ENCODE measurements at regions not wholly inside any gene's neighbourhood (a gene's known extent, or its start where the extent isn't known, plus 50 kb on each side); places are given as distances from the start of the nearest gene placed in this dataset.

DNA sequence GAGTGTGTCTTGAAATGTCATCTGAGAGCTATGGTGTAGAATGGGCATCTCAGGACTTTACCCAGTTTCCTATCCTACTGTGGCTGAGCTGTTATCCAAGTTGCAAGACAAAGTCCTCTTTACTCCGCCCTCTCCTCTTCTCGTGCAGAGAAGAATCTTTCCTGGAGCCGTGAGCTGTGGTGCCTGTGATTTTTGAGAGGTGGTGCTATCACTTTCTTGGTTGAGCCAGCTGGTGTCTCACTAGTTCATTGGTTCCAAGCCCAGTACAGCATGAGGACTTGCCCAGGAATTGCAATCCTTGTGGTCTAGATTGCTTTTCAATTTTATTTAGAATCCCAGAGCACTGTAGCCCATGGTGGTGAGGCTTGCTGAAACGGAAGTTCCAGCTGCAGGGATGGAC, 2300.3 kb downstream of the MAT2B start:
- POLR2A ChIA-PET = no interaction called here
- Histone ChIP-seq H3K9me3 (replicated peaks; ENCODE audit: control insufficient read depth, insufficient read depth, low read length) (peaks cover 5% of the 10 kb centered on the region), H3K4me2 (ENCODE audit: insufficient read depth, low read length) (no peak overlapping the region), H3K27me3 (ENCODE audit: control insufficient read depth in 2 of 2, insufficient read depth in 2 of 2, low read length in 2 of 2) (no peaks in the 10 kb centered on the region), H3K9ac (replicated peaks; ENCODE audit: extremely low read depth, insufficient read depth, low read length) (no peak overlapping the region), H3K79me2 (ENCODE audit: control insufficient read depth, insufficient read depth, low read length) (no peaks in the 10 kb centered on the region), H3K9me1 (replicated peaks; ENCODE audit: control insufficient read depth, extremely low read depth, insufficient read depth, low read length) (no peaks in the 10 kb centered on the region), H4K20me1 (replicated peaks; ENCODE audit: control insufficient read depth, extremely low read depth, insufficient read depth, low read length) (no peaks in the 10 kb centered on the region), H3K27ac (ENCODE audit: insufficient read depth, low read depth, low read length) (no peak overlapping the region), H3K4me1 (ENCODE audit: control insufficient read depth, extremely low read depth, insufficient read depth, low read length) (no peaks in the 10 kb centered on the region), H3K4me3 (replicated peaks in 1 of 3; ENCODE audit: insufficient read depth in 1 of 3, low read depth in 1 of 3, low read length in 3 of 3) (no peak overlapping the region), H3K36me3 (ENCODE audit: control insufficient read depth in 2 of 2, extremely low read depth in 1 of 2, insufficient read depth in 2 of 2, low read length in 2 of 2) (no peaks in the 10 kb centered on the region), H2AFZ (ENCODE audit: low read depth, low read length) (no peak overlapping the region)
- no peak for FAIRE-seq
- CTCF ChIA-PET = no interaction called here
- no peak for TF ChIP-seq EZH2 (IDR thresholded peaks at IDR 0.05; ENCODE audit: borderline replicate concordance, low read depth, low read length, severe bottlenecking)
- TF ChIP-seq POLR2AphosphoS5 (IDR thresholded peaks at IDR 0.05; ENCODE audit: insufficient read depth, low read depth, low read length) = no peak
- TF ChIP-seq MYC (IDR thresholded peaks at IDR 0.05; ENCODE audit: low read depth, low read length) = no peak
- TF ChIP-seq, protein P1, sequence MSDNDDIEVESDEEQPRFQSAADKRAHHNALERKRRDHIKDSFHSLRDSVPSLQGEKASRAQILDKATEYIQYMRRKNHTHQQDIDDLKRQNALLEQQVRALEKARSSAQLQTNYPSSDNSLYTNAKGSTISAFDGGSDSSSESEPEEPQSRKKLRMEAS (IDR thresholded peaks at IDR 0.05; ENCODE audit: insufficient read depth, insufficient read length) = no peak
- TF ChIP-seq JUN (IDR thresholded peaks at IDR 0.05; ENCODE audit: borderline replicate concordance, insufficient read depth, insufficient read length, low read depth) = no peak
- no peak for TF ChIP-seq POLR2A (IDR thresholded peaks at IDR 0.05; ENCODE audit: low read depth, low read length)
- no peak for TF ChIP-seq GATA2 (IDR thresholded peaks at IDR 0.05; ENCODE audit: insufficient read depth, insufficient read length, low read depth, low read length)
- TF ChIP-seq, protein P2, sequence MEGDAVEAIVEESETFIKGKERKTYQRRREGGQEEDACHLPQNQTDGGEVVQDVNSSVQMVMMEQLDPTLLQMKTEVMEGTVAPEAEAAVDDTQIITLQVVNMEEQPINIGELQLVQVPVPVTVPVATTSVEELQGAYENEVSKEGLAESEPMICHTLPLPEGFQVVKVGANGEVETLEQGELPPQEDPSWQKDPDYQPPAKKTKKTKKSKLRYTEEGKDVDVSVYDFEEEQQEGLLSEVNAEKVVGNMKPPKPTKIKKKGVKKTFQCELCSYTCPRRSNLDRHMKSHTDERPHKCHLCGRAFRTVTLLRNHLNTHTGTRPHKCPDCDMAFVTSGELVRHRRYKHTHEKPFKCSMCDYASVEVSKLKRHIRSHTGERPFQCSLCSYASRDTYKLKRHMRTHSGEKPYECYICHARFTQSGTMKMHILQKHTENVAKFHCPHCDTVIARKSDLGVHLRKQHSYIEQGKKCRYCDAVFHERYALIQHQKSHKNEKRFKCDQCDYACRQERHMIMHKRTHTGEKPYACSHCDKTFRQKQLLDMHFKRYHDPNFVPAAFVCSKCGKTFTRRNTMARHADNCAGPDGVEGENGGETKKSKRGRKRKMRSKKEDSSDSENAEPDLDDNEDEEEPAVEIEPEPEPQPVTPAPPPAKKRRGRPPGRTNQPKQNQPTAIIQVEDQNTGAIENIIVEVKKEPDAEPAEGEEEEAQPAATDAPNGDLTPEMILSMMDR (IDR thresholded peaks at IDR 0.05; ENCODE audit: extremely low read depth in 1 of 2, insufficient read depth in 1 of 2, low read depth in 1 of 2, low read length in 2 of 2) = no peak
- no peak for TF ChIP-seq FOS (IDR thresholded peaks at IDR 0.05; ENCODE audit: borderline replicate concordance, insufficient read depth, low read length)
- intact Hi-C loops (cut with micrococcal nuclease) = no loop called here
- dilution Hi-C loops (cut with MboI; ENCODE audit: extremely low pct_ligation_motif_present, low sequenced_read_pairs) = no loop called here
- no TSS peak for BruUV-seq (replicated peaks)
- no peak for DNase-seq (ENCODE audit: low read depth, low spot score)

All from endothelial cell of umbilical vein (primary cell).